Endothelial cell of umbilical vein (primary cell): ENCODE measurements at regions not wholly inside any gene's neighbourhood (a gene's known extent, or its start where the extent isn't known, plus 50 kb on each side); places are given as distances from the start of the nearest gene placed in this dataset.

ENCODE experiments used
- BruUV-seq: library from RNA; stranded (reverse); fragments of 400-500 nt; replicated peaks from 2 replicates; lab custom pipeline; 2021; lab: Mats Ljungman, UMichigan
- CTCF ChIA-PET: fragments of 300-600, 350-600 bp; sonication (Branson Sonifier 250); formaldehyde crosslinking; loops from one replicate; lab custom pipeline; 2021; ENCODE audit warnings: antibody characterized with exemption, inconsistent platforms; lab: Charles Lee
- POLR2A ChIA-PET: fragments of 300-600, 350-600 bp; sonication (Branson Sonifier 250); formaldehyde crosslinking; loops from one replicate; lab custom pipeline; 2021; ENCODE audit warnings: antibody characterized with exemption, inconsistent platforms; lab: Charles Lee
- DNase-seq: peaks from one replicate; pipeline ENCODE4 v3.0.0-alpha.2; 2011; ENCODE audit warnings: low read depth, low spot score
- FAIRE-seq: peaks from 2 replicates; lab custom pipeline; 2011; peaks lifted over from hg19 to GRCh38; lab: Jason Lieb, UNC
- H2AFZ ChIP-seq: 2 replicates; pipeline ENCODE4 v1.6.0; 2012; ENCODE audit warnings: low read depth, low read length, control low read depth, inconsistent platforms
- H3K27ac ChIP-seq: 2 replicates; pipeline ENCODE4 v1.5.1; 2011; ENCODE audit warnings: low read depth, mild to moderate bottlenecking, control low read depth, low read length, moderate library complexity; ENCODE audit not compliant: insufficient read depth
- H3K27me3 ChIP-seq, 2 experiments: 2 replicates each; pipeline versions ENCODE4 v1.6.0 to v1.6.1; 2011; ENCODE audit warnings: low read length in 2 of 2, mixed read lengths in 1 of 2; ENCODE audit not compliant: control insufficient read depth in 2 of 2, insufficient read depth in 2 of 2
- H3K36me3 ChIP-seq, 2 experiments: 2 replicates in 1 of 2; 3 replicates in 1 of 2; pipeline ENCODE4 v1.5.1; 2011; ENCODE audit warnings: low read length in 2 of 2, mild to moderate bottlenecking in 1 of 2, moderate library complexity in 1 of 2; ENCODE audit not compliant: control insufficient read depth in 2 of 2, insufficient read depth in 2 of 2; ENCODE audit errors: extremely low read depth in 1 of 2
- H3K4me1 ChIP-seq: 3 replicates; pipeline ENCODE4 v1.5.1; 2011; ENCODE audit warnings: mild to moderate bottlenecking, low read length; ENCODE audit not compliant: control insufficient read depth, insufficient read depth; ENCODE audit errors: extremely low read depth
- H3K4me2 ChIP-seq: 2 replicates; pipeline ENCODE4 v1.6.1; 2011; ENCODE audit warnings: low read length, control low read depth, mixed read lengths; ENCODE audit not compliant: insufficient read depth
- H3K4me3 ChIP-seq, 3 experiments: fragments of 200-600 bp in 1 of 3; sonication (generic), shearing (Covaris generic) in 1 of 3; replicated peaks in 1 of 3; 2 replicates each; pipeline ENCODE4 v1.5.1; 2011 to 2016; ENCODE audit warnings: control low read depth in 3 of 3, low read length in 3 of 3, mild to moderate bottlenecking in 2 of 3, inconsistent platforms in 1 of 3, low read depth in 1 of 3, moderate library complexity in 1 of 3; ENCODE audit not compliant: insufficient read depth in 1 of 3
- H3K79me2 ChIP-seq: 2 replicates; pipeline ENCODE4 v1.6.0; 2012; ENCODE audit warnings: low read length, inconsistent platforms; ENCODE audit not compliant: control insufficient read depth, insufficient read depth
- H3K9ac ChIP-seq: replicated peaks from 2 replicates; pipeline ENCODE3; 2011; ENCODE audit warnings: low read length, control low read depth; ENCODE audit not compliant: insufficient read depth; ENCODE audit errors: extremely low read depth
- H3K9me1 ChIP-seq: replicated peaks from 3 replicates; pipeline ENCODE4 v1.6.0; 2011; ENCODE audit warnings: mild to moderate bottlenecking, low read length; ENCODE audit not compliant: control insufficient read depth, insufficient read depth; ENCODE audit errors: extremely low read depth
- H3K9me3 ChIP-seq: replicated peaks from 2 replicates; pipeline ENCODE4 v1.5.1; 2012; ENCODE audit warnings: low read length, inconsistent platforms; ENCODE audit not compliant: control insufficient read depth, insufficient read depth
- H4K20me1 ChIP-seq: replicated peaks from 2 replicates; pipeline ENCODE3; 2011; ENCODE audit warnings: mild to moderate bottlenecking, low read length; ENCODE audit not compliant: control insufficient read depth, insufficient read depth; ENCODE audit errors: extremely low read depth
- EZH2 ChIP-seq: IDR thresholded peaks from 2 replicates; pipeline ENCODE4 v1.6.1; 2012; ENCODE audit warnings: borderline replicate concordance, low read depth, mild to moderate bottlenecking, moderate library complexity, low read length, inconsistent platforms; ENCODE audit not compliant: severe bottlenecking
- FOS ChIP-seq: IDR thresholded peaks from 2 replicates; pipeline ENCODE4 v1.6.1; 2011; ENCODE audit warnings: mild to moderate bottlenecking, low read length, moderate library complexity, borderline replicate concordance; ENCODE audit not compliant: insufficient read depth
- GATA2 ChIP-seq: IDR thresholded peaks from 2 replicates; pipeline ENCODE4 v1.7.0; 2011; ENCODE audit warnings: low read depth, mild to moderate bottlenecking, moderate library complexity, mixed read lengths, low read length; ENCODE audit not compliant: insufficient read length, insufficient read depth
- JUN ChIP-seq: IDR thresholded peaks from 2 replicates; pipeline ENCODE4 v1.6.1; 2011; ENCODE audit warnings: borderline replicate concordance, low read depth; ENCODE audit not compliant: insufficient read length, insufficient read depth
- MYC ChIP-seq: IDR thresholded peaks from one replicate; pipeline ENCODE4 v1.6.1; 2011; ENCODE audit warnings: mild to moderate bottlenecking, low read depth, low read length
- POLR2A ChIP-seq: IDR thresholded peaks from 2 replicates; pipeline ENCODE4 v1.6.1; 2012; ENCODE audit warnings: low read depth, mild to moderate bottlenecking, control low read depth, low read length
- POLR2AphosphoS5 ChIP-seq: IDR thresholded peaks from 2 replicates; pipeline ENCODE4 v1.6.1; 2012; ENCODE audit warnings: low read depth, mild to moderate bottlenecking, control low read depth, low read length, moderate library complexity; ENCODE audit not compliant: insufficient read depth
- dilution Hi-C: fragments of 300-500 bp; cut with MboI; formaldehyde crosslinking; loops from one replicate; pipeline ENCODE4 v1.15.0; 2019; ENCODE audit warnings: low sequenced_read_pairs; ENCODE audit not compliant: extremely low pct_ligation_motif_present
- intact Hi-C: fragments of 100-400 bp; cut with micrococcal nuclease; formaldehyde crosslinking; loops from one replicate; pipeline ENCODE4 v1.10.0; 2022
- TF ChIP-seq, protein P1 (sequence below): IDR thresholded peaks from 2 replicates; pipeline ENCODE4 v1.6.1; 2011; ENCODE audit not compliant: insufficient read depth, insufficient read length
- TF ChIP-seq, protein P2 (sequence below), 2 donors: IDR thresholded peaks; 1 replicate in 1 of 2; 2 replicates in 1 of 2; pipeline ENCODE4 v1.5.1; 2011; ENCODE audit warnings: low read length in 2 of 2, mild to moderate bottlenecking in 2 of 2, moderate library complexity in 2 of 2, control low read depth in 1 of 2, inconsistent platforms in 1 of 2, low read depth in 1 of 2; ENCODE audit not compliant: insufficient read depth in 1 of 2; ENCODE audit errors: extremely low read depth in 1 of 2

DNA sequence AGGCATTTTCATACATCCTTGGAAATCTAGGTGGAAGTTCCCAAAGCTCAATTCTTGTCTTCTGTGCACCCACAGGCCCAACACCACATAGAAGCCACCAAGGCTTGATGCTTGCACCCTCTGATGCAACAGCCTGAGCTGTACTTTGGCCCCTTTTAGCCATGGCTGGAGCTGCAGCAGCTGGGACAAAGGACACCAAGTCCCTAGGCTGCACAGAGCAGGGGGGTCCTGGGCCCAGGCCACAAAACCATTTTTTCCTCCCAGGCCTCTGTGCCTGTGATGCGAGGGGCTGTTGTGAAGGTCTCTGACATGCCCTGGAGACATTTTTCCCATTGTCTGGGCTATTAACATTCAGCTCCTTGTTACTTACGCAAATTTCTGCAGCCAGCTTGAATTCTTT, 124.0 kb upstream of the S100G start:
- dilution Hi-C loops, result no loop called here
- CTCF ChIA-PET, result no interaction called here

More for the DNA sequence above, 124.0 kb upstream of the S100G start:
- Histone ChIP-seq H3K36me3 (no peaks in the 10 kb centered on the region), H3K27me3 (no peaks in the 10 kb centered on the region), H2AFZ (no peak overlapping the region), H3K4me2 (no peak overlapping the region), H3K9me3 (no peaks in the 10 kb centered on the region), H3K9ac (no peak overlapping the region), H3K79me2 (no peaks in the 10 kb centered on the region), H3K4me1 (no peaks in the 10 kb centered on the region), H4K20me1 (no peaks in the 10 kb centered on the region), H3K27ac (no peak overlapping the region), H3K4me3 (no peak overlapping the region), H3K9me1 (no peaks in the 10 kb centered on the region)
- DNase-seq (no peak), FAIRE-seq (no peak)
- intact Hi-C loops, result no loop called here
- no TSS peak for BruUV-seq
- POLR2A ChIA-PET, result no interaction called here
- TF ChIP-seq FOS (no peak), GATA2 (no peak), POLR2A (no peak), EZH2 (no peak), MYC (no peak), POLR2AphosphoS5 (no peak), JUN (no peak)
- TF ChIP-seq, protein P1, sequence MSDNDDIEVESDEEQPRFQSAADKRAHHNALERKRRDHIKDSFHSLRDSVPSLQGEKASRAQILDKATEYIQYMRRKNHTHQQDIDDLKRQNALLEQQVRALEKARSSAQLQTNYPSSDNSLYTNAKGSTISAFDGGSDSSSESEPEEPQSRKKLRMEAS, result no peak
- TF ChIP-seq, protein P2, sequence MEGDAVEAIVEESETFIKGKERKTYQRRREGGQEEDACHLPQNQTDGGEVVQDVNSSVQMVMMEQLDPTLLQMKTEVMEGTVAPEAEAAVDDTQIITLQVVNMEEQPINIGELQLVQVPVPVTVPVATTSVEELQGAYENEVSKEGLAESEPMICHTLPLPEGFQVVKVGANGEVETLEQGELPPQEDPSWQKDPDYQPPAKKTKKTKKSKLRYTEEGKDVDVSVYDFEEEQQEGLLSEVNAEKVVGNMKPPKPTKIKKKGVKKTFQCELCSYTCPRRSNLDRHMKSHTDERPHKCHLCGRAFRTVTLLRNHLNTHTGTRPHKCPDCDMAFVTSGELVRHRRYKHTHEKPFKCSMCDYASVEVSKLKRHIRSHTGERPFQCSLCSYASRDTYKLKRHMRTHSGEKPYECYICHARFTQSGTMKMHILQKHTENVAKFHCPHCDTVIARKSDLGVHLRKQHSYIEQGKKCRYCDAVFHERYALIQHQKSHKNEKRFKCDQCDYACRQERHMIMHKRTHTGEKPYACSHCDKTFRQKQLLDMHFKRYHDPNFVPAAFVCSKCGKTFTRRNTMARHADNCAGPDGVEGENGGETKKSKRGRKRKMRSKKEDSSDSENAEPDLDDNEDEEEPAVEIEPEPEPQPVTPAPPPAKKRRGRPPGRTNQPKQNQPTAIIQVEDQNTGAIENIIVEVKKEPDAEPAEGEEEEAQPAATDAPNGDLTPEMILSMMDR (IDR thresholded peaks at IDR 0.05; ENCODE audit: extremely low read depth in 1 of 2, insufficient read depth in 1 of 2, low read depth in 1 of 2, low read length in 2 of 2), result no peak
